GM12864 (cell line): ENCODE measurements at regions not wholly inside any gene's neighbourhood (a gene's known extent, or its start where the extent isn't known, plus 50 kb on each side); places are given as distances from the start of the nearest gene placed in this dataset.

Source experiments
- DNase-seq: peaks from one replicate; pipeline ENCODE4 v3.0.0-alpha.2; 2011; ENCODE audit warnings: low read depth
- H3K4me3 ChIP-seq: 2 replicates; pipeline ENCODE4 v1.5.1; 2011; ENCODE audit warnings: mild to moderate bottlenecking, low read depth, low read length, control low read depth
- TF ChIP-seq, protein P1 (sequence below): IDR thresholded peaks from 2 replicates; pipeline ENCODE4 v1.5.1; 2011; ENCODE audit warnings: low read depth, mild to moderate bottlenecking, moderate library complexity, low read length, control low read depth, inconsistent platforms; ENCODE audit errors: missing control alignments

DNA sequence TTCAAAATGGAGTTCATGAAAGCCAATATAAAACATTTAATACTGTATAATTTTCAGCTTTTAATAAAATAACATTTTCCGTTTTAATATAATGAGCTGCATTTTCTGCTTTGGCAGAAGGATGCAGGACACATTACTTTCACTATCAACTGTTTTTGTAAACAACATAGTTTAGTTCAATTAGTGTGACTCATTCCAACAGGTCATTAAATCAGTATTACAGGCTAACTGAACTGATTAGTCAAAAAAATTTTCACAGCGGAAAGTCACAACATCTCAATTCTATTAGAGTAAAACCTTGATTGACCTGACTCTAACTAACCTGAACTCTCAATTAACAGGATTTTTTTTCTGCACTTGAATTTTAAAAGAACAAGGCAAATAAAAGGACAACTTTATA, 151.2 kb upstream of the AMOT start:
- DNase-seq: no peak
- H3K4me3 ChIP-seq: no peak overlapping the region
- TF ChIP-seq, protein P1, sequence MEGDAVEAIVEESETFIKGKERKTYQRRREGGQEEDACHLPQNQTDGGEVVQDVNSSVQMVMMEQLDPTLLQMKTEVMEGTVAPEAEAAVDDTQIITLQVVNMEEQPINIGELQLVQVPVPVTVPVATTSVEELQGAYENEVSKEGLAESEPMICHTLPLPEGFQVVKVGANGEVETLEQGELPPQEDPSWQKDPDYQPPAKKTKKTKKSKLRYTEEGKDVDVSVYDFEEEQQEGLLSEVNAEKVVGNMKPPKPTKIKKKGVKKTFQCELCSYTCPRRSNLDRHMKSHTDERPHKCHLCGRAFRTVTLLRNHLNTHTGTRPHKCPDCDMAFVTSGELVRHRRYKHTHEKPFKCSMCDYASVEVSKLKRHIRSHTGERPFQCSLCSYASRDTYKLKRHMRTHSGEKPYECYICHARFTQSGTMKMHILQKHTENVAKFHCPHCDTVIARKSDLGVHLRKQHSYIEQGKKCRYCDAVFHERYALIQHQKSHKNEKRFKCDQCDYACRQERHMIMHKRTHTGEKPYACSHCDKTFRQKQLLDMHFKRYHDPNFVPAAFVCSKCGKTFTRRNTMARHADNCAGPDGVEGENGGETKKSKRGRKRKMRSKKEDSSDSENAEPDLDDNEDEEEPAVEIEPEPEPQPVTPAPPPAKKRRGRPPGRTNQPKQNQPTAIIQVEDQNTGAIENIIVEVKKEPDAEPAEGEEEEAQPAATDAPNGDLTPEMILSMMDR: no peak

DNA sequence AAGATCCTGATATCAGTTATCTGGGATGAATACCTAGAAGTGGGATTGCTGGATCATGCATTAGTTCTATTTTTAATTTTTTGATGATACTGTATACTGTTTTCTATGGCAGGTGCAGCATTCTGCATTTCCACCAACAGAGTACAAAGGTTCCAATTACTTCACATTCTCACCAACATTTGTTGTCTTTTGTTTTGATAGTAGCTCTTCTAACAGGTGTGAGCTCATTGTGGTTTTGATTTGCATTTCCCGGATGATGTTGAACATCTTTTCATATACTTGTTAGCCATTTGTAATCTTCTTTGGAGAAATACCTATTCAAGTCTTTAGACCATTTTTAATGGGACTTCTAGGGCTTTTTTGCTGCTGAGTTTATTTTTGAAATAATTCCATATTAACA, 139.2 kb upstream of the AMOT start:
- TF ChIP-seq, protein P1: no peak
- no peak for DNase-seq
- no peak overlapping the region for H3K4me3 ChIP-seq

DNA sequence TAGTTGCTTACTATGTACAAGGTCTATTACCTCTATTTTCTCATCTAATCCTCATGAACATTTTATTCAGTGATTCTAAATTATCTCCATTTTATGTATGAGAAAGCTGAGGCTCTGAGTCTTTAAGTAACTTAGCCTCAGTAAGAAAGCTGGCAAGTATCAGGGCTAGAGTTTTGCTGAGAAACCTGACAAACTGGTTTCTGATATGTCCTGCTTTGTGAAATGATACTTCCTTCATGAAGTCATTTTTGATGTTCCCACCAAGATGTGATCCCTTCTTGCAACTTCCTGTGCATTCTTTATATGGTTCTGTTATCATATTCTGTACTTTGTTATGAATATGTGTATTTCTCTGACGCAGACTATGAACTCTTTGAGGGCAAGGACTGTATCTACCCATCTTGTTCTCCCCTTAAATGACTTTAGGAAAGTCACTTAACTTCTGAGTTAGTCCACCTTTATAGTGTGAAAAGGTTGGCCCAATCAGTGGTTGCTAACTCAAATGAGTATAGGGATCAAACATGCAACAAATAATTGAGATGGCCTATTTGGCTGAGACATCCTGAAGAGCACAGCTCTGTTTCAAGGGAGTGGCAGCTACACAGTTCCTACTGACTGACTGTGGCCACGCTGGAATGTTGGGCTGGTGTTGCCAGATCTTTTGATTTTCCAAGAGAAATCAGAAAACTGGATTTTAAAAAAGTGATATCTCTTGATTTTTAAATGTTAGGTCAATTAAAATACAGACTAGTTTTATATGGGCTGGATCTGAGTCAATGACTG, 127.9 kb upstream of the AMOT start:
- no peak overlapping the region for H3K4me3 ChIP-seq
- TF ChIP-seq, protein P1: no peak
- DNase-seq: no peak

DNA sequence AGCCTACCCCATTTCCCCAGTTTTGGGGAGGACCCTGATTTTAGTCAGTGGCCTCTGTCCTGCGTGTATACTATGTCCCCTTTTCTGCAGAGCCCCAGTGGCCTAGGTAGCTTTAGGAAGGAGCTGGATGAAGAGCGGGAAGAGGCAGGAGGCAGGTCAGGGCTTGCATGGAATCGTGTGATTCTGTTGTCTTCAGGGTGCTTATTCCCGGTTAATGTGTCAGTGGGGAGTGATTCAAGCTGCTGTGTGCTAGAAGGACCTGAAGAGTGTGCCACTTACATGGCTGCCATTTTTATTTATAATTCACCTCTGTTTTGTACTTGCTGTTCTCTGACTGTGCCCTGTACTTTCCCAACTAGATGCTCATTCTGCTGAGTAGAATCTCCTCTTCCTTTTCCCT, 127.3 kb upstream of the AMOT start:
- DNase-seq: no peak
- no peak overlapping the region for H3K4me3 ChIP-seq
- TF ChIP-seq, protein P1: no peak

DNA sequence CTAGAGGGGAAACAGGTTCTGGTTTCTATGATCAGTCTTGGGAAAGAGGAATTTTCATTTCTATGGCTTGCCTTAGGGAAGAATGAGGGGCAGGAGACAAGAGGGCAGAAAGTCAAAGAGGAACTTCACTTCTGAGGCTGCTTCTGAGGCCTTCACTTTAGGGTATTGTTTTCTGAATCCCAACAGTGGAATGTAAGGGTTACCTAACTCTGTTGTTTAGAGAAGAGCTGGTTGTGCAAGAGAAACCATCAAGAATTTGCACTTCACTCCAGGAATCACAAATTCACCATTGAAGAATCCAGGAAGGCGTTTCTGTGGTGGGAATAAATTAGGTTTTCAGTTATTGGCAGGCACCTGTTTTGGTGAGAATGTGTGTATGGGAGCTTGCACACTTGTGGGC, 126.7 kb upstream of the AMOT start:
- DNase-seq: no peak
- TF ChIP-seq, protein P1: no peak
- H3K4me3 ChIP-seq: no peak overlapping the region

DNA sequence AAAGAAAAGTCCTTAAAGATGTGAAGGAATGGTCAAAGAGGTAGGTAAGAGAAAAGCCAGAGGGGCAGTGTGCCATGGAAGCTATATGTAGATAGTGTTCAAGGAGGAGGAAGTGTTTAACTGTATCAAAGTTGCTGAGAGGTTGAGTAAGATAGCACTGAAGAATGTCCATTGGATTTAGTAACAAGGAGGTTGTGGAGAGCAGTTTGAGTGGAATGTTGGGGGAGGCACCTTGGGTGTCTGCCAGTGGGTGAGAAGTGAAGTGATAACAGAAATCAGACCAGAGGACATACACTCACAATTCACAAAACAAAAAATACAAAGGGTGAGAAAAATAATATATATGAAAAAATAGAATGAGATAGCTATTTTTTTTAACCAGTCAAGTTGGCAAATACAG, 121.3 kb upstream of the AMOT start:
- TF ChIP-seq, protein P1: no peak
- H3K4me3 ChIP-seq: no peak overlapping the region
- DNase-seq: no peak
